ENCODE measurements at regions not wholly inside any gene's neighbourhood (a gene's known extent, or its start where the extent isn't known, plus 50 kb on each side); places are given as distances from the start of the nearest gene placed in this dataset.

DNA sequence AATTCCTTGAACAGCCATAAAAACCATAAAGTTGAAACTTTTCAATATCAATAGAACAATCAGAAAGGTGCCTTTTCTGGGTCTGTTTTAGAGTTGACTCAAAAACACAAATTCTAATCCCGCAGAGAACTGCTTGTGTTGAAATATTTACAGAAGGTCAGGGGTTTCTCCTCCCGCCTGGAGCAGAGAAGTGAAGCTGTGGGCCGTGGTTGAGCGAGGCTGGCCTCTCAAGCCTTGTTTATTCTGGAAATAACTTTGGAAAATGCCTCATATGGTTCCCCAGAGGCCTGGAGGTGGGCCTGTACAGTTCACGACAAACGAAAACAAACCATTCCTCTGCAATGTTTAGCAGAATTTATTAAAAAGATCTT lies 90.8 kb upstream of the ERRFI1 start:
- TF ChIP-seq, protein P1, sequence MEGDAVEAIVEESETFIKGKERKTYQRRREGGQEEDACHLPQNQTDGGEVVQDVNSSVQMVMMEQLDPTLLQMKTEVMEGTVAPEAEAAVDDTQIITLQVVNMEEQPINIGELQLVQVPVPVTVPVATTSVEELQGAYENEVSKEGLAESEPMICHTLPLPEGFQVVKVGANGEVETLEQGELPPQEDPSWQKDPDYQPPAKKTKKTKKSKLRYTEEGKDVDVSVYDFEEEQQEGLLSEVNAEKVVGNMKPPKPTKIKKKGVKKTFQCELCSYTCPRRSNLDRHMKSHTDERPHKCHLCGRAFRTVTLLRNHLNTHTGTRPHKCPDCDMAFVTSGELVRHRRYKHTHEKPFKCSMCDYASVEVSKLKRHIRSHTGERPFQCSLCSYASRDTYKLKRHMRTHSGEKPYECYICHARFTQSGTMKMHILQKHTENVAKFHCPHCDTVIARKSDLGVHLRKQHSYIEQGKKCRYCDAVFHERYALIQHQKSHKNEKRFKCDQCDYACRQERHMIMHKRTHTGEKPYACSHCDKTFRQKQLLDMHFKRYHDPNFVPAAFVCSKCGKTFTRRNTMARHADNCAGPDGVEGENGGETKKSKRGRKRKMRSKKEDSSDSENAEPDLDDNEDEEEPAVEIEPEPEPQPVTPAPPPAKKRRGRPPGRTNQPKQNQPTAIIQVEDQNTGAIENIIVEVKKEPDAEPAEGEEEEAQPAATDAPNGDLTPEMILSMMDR (IDR thresholded peaks at IDR 0.05; ENCODE audit: insufficient read depth, low read length, poor library complexity, severe bottlenecking) = no peak
- no peak for TF ChIP-seq EZH2phosphoT487 (conservative IDR thresholded peaks at IDR 0.05; ENCODE audit: low read length)
